MM.1S (cell line): ENCODE measurements at regions not wholly inside any gene's neighbourhood (a gene's known extent, or its start where the extent isn't known, plus 50 kb on each side); places are given as distances from the start of the nearest gene placed in this dataset.

Experiments used
- DNase-seq: peaks from one replicate; pipeline ENCODE4 v3.0.0-alpha.2; 2015
- H2AFZ ChIP-seq: fragments of 300-600 bp; sonication (generic); 2 replicates; pipeline ENCODE4 v1.6.0; 2016; ENCODE audit warnings: antibody characterized with exemption, low read length
- H3F3A ChIP-seq: fragments of 300-600 bp; sonication (generic); 2 replicates; pipeline ENCODE4 v1.6.1; 2016; ENCODE audit warnings: mild to moderate bottlenecking, antibody characterized with exemption, low read length, moderate library complexity, mixed read lengths; ENCODE audit not compliant: insufficient read depth
- H3K27ac ChIP-seq: fragments of 300-600 bp; sonication (generic); 2 replicates; pipeline ENCODE4 v1.5.1; 2016; ENCODE audit warnings: mild to moderate bottlenecking, low read length
- H3K27me3 ChIP-seq: fragments of 300-600 bp; sonication (generic); replicated peaks from 2 replicates; pipeline ENCODE4 v1.6.0; 2016; ENCODE audit warnings: low read length; ENCODE audit not compliant: insufficient read depth
- H3K36me3 ChIP-seq: fragments of 300-600 bp; sonication (generic); replicated peaks from 2 replicates; pipeline ENCODE4 v1.6.1; 2016; ENCODE audit warnings: mild to moderate bottlenecking, low read length, mixed read lengths; ENCODE audit not compliant: insufficient read depth
- H3K4me1 ChIP-seq: fragments of 300-600 bp; sonication (generic); 2 replicates; pipeline ENCODE4 v1.6.1; 2016; ENCODE audit warnings: low read length, mixed read lengths
- H3K4me2 ChIP-seq: fragments of 300-600 bp; sonication (generic); 2 replicates; pipeline ENCODE4 v1.6.0; 2016; ENCODE audit warnings: low read depth, low read length
- H3K4me3 ChIP-seq: fragments of 300-600 bp; sonication (generic); 2 replicates; pipeline ENCODE4 v1.5.1; 2016; ENCODE audit warnings: low read length, mixed read lengths
- H3K79me2 ChIP-seq: fragments of 300-600 bp; sonication (generic); 2 replicates; pipeline ENCODE4 v1.6.1; 2016; ENCODE audit warnings: mixed run types, low read length, mixed read lengths
- H3K9ac ChIP-seq: fragments of 300-600 bp; sonication (generic); 2 replicates; pipeline ENCODE4 v1.6.1; 2016; ENCODE audit warnings: low read length, mixed read lengths
- H3K9me2 ChIP-seq: fragments of 300-600 bp; sonication (generic); replicated peaks from 2 replicates; pipeline ENCODE4 v1.6.1; 2016; ENCODE audit warnings: mild to moderate bottlenecking, low read length, mixed read lengths; ENCODE audit not compliant: insufficient read depth
- H3K9me3 ChIP-seq: fragments of 300-600 bp; sonication (generic); replicated peaks from 2 replicates; pipeline ENCODE4 v1.6.1; 2016; ENCODE audit warnings: mild to moderate bottlenecking, low read length, mixed read lengths; ENCODE audit not compliant: insufficient read depth
- H4K20me1 ChIP-seq: fragments of 300-600 bp; sonication (generic); 2 replicates; pipeline ENCODE4 v1.6.1; 2016; ENCODE audit warnings: mild to moderate bottlenecking, low read length, moderate library complexity, mixed read lengths; ENCODE audit not compliant: insufficient read depth
- EZH2 ChIP-seq: fragments of 300-600 bp; sonication (generic); optimal IDR thresholded peaks from 2 replicates; pipeline ENCODE3; 2017; ENCODE audit warnings: low read depth, mild to moderate bottlenecking, antibody characterized with exemption, low read length, mixed read lengths
- EZH2phosphoT487 ChIP-seq: fragments of 300-600 bp; sonication (generic); IDR thresholded peaks from 2 replicates; pipeline ENCODE4 v1.6.1; 2018; ENCODE audit warnings: antibody characterized with exemption, low read length
- TF ChIP-seq, protein P1 (sequence below): fragments of 300-600 bp; sonication (generic); IDR thresholded peaks from 2 replicates; pipeline ENCODE4 v1.5.1; 2016; ENCODE audit warnings: antibody characterized with exemption, low read length, mixed read lengths

DNA sequence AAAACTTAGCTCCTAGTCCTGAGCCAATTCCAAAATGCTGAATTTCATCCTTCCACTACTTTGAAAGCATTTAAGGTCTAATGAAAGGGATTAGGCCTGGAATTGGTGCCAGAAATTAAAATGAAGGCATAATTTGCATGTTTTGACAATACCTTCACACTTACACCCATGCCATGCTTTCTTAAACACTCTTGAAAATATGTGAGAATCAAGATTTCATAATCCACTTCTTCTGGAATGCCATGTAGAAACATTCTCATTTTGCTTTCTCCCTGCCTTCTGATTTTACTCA is 77.1 kb downstream of the ANKEF1 start:
- peaks cover 11% of the 10 kb centered on the region for H3K4me1 ChIP-seq
- DNase-seq, result no peak
- no peak overlapping the region for H3K4me3 ChIP-seq
- H2AFZ ChIP-seq, result no peak overlapping the region
- no peaks in the 10 kb centered on the region for H3K27me3 ChIP-seq
- TF ChIP-seq EZH2phosphoT487 (no peak), EZH2 (no peak)
- TF ChIP-seq, protein P1, sequence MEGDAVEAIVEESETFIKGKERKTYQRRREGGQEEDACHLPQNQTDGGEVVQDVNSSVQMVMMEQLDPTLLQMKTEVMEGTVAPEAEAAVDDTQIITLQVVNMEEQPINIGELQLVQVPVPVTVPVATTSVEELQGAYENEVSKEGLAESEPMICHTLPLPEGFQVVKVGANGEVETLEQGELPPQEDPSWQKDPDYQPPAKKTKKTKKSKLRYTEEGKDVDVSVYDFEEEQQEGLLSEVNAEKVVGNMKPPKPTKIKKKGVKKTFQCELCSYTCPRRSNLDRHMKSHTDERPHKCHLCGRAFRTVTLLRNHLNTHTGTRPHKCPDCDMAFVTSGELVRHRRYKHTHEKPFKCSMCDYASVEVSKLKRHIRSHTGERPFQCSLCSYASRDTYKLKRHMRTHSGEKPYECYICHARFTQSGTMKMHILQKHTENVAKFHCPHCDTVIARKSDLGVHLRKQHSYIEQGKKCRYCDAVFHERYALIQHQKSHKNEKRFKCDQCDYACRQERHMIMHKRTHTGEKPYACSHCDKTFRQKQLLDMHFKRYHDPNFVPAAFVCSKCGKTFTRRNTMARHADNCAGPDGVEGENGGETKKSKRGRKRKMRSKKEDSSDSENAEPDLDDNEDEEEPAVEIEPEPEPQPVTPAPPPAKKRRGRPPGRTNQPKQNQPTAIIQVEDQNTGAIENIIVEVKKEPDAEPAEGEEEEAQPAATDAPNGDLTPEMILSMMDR, result no peak
- no peak overlapping the region for H3K4me2 ChIP-seq
- H3K36me3 ChIP-seq, result no peaks in the 10 kb centered on the region
- H3K9me2 ChIP-seq, result no peaks in the 10 kb centered on the region
- H3K9ac ChIP-seq, result no peak overlapping the region
- H3K9me3 ChIP-seq, result no peaks in the 10 kb centered on the region
- H3K27ac ChIP-seq, result no peak overlapping the region
- no peaks in the 10 kb centered on the region for H3K79me2 ChIP-seq
- H3F3A ChIP-seq, result no peaks in the 10 kb centered on the region
- no peaks in the 10 kb centered on the region for H4K20me1 ChIP-seq

DNA sequence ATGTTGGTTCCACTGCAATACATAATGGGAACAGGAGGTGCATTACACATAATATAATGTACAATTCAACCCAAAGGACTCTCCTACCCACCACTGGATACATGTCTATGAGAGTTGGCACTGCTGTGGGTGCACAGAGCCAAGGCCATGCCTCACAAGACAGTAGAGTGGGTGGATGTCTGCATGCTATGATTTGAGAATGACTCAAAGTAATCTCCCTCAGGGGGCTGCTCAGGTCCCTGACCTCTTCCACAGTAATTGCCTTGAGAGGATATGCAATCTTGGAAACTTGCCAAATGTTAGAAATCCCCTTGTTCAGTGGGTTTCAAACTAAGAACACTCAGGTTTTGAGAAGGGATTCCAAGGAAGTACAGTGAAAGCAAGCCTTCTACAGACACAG is 79.0 kb downstream of the ANKEF1 start:
- DNase-seq, result no peak
- Histone ChIP-seq H3K79me2 (no peaks in the 10 kb centered on the region), H4K20me1 (no peaks in the 10 kb centered on the region), H2AFZ (no peak overlapping the region), H3F3A (no peaks in the 10 kb centered on the region), H3K9ac (no peak overlapping the region), H3K27me3 (no peaks in the 10 kb centered on the region), H3K9me2 (no peaks in the 10 kb centered on the region), H3K36me3 (no peaks in the 10 kb centered on the region), H3K27ac (no peak overlapping the region), H3K4me3 (no peak overlapping the region), H3K9me3 (no peaks in the 10 kb centered on the region), H3K4me2 (no peak overlapping the region), H3K4me1 (peaks cover 11% of the 10 kb centered on the region)
- TF ChIP-seq EZH2phosphoT487 (no peak), EZH2 (no peak)
- TF ChIP-seq, protein P1, result no peak

DNA sequence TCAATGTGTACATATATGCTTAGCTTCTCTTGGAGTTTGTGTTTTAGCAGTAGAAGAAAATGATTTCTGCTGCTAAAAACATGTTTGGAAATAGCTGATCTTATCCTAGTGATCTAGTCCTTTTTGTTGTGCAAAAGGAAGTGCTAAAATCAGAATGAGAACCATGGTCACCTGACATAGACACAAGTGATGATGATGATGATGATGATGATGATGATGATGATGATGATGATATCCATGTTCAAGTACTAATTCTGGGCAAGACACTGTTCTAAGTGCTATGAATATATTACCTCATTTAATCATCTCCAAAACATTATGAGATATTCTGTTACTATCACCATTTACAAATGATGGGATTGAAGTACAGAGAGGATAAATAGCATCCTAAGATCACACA is 79.8 kb downstream of the ANKEF1 start:
- Histone ChIP-seq H3F3A (no peaks in the 10 kb centered on the region), H3K9ac (no peak overlapping the region), H3K4me2 (no peak overlapping the region), H3K79me2 (no peaks in the 10 kb centered on the region), H4K20me1 (no peaks in the 10 kb centered on the region), H2AFZ (no peak overlapping the region), H3K4me3 (no peak overlapping the region), H3K9me2 (no peaks in the 10 kb centered on the region), H3K4me1 (peaks cover 11% of the 10 kb centered on the region), H3K27ac (no peak overlapping the region), H3K27me3 (no peaks in the 10 kb centered on the region), H3K9me3 (no peaks in the 10 kb centered on the region), H3K36me3 (no peaks in the 10 kb centered on the region)
- DNase-seq, result no peak
- TF ChIP-seq EZH2 (no peak), EZH2phosphoT487 (no peak)
- TF ChIP-seq, protein P1, result no peak

DNA sequence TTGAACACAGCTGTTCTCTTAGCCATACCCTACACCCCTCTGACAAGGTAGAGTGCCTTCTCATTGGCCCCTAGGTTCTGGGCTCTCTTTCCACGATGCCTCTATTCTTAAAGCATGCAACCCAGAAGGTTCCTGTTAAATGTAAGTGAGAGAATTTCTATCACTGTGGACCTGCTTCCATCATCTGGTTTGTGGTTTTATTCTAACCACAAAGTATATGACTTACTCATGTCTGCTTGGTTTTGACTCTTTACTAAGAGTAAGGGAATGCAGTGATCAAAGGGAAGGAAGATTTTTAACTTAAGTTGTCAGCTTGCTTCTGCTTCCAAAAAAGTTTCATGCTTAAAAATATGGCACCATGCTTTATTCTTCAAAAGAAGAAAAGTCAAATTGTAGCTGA is 80.2 kb downstream of the ANKEF1 start:
- no peaks in the 10 kb centered on the region for H3F3A ChIP-seq
- TF ChIP-seq, protein P1, result no peak
- TF ChIP-seq EZH2phosphoT487 (no peak), EZH2 (no peak)
- no peak overlapping the region for H2AFZ ChIP-seq
- H3K4me1 ChIP-seq, result peaks cover 11% of the 10 kb centered on the region
- no peaks in the 10 kb centered on the region for H3K27me3 ChIP-seq
- no peaks in the 10 kb centered on the region for H3K9me3 ChIP-seq
- H3K27ac ChIP-seq, result no peak overlapping the region
- no peaks in the 10 kb centered on the region for H3K9me2 ChIP-seq
- no peak for DNase-seq
- H4K20me1 ChIP-seq, result no peaks in the 10 kb centered on the region
- no peak overlapping the region for H3K4me3 ChIP-seq
- no peaks in the 10 kb centered on the region for H3K36me3 ChIP-seq
- H3K4me2 ChIP-seq, result no peak overlapping the region
- no peaks in the 10 kb centered on the region for H3K79me2 ChIP-seq
- no peak overlapping the region for H3K9ac ChIP-seq
